Endothelial cell of umbilical vein (primary cell): ENCODE measurements at regions not wholly inside any gene's neighbourhood (a gene's known extent, or its start where the extent isn't known, plus 50 kb on each side); places are given as distances from the start of the nearest gene placed in this dataset.

ENCODE experiments used
- BruUV-seq: library from RNA; stranded (reverse); fragments of 400-500 nt; replicated peaks from 2 replicates; lab custom pipeline; 2021; lab: Mats Ljungman, UMichigan
- CTCF ChIA-PET: fragments of 300-600, 350-600 bp; sonication (Branson Sonifier 250); formaldehyde crosslinking; loops from one replicate; lab custom pipeline; 2021; ENCODE audit warnings: antibody characterized with exemption, inconsistent platforms; lab: Charles Lee
- POLR2A ChIA-PET: fragments of 300-600, 350-600 bp; sonication (Branson Sonifier 250); formaldehyde crosslinking; loops from one replicate; lab custom pipeline; 2021; ENCODE audit warnings: antibody characterized with exemption, inconsistent platforms; lab: Charles Lee
- DNase-seq: peaks from one replicate; pipeline ENCODE4 v3.0.0-alpha.2; 2011; ENCODE audit warnings: low read depth, low spot score
- FAIRE-seq: peaks from 2 replicates; lab custom pipeline; 2011; peaks lifted over from hg19 to GRCh38; lab: Jason Lieb, UNC
- H2AFZ ChIP-seq: 2 replicates; pipeline ENCODE4 v1.6.0; 2012; ENCODE audit warnings: low read depth, low read length, control low read depth, inconsistent platforms
- H3K27ac ChIP-seq: 2 replicates; pipeline ENCODE4 v1.5.1; 2011; ENCODE audit warnings: low read depth, mild to moderate bottlenecking, control low read depth, low read length, moderate library complexity; ENCODE audit not compliant: insufficient read depth
- H3K27me3 ChIP-seq, 2 experiments: 2 replicates each; pipeline versions ENCODE4 v1.6.0 to v1.6.1; 2011; ENCODE audit warnings: low read length in 2 of 2, mixed read lengths in 1 of 2; ENCODE audit not compliant: control insufficient read depth in 2 of 2, insufficient read depth in 2 of 2
- H3K36me3 ChIP-seq, 2 experiments: 2 replicates in 1 of 2; 3 replicates in 1 of 2; pipeline ENCODE4 v1.5.1; 2011; ENCODE audit warnings: low read length in 2 of 2, mild to moderate bottlenecking in 1 of 2, moderate library complexity in 1 of 2; ENCODE audit not compliant: control insufficient read depth in 2 of 2, insufficient read depth in 2 of 2; ENCODE audit errors: extremely low read depth in 1 of 2
- H3K4me1 ChIP-seq: 3 replicates; pipeline ENCODE4 v1.5.1; 2011; ENCODE audit warnings: mild to moderate bottlenecking, low read length; ENCODE audit not compliant: control insufficient read depth, insufficient read depth; ENCODE audit errors: extremely low read depth
- H3K4me2 ChIP-seq: 2 replicates; pipeline ENCODE4 v1.6.1; 2011; ENCODE audit warnings: low read length, control low read depth, mixed read lengths; ENCODE audit not compliant: insufficient read depth
- H3K4me3 ChIP-seq, 3 experiments: fragments of 200-600 bp in 1 of 3; sonication (generic), shearing (Covaris generic) in 1 of 3; replicated peaks in 1 of 3; 2 replicates each; pipeline ENCODE4 v1.5.1; 2011 to 2016; ENCODE audit warnings: control low read depth in 3 of 3, low read length in 3 of 3, mild to moderate bottlenecking in 2 of 3, inconsistent platforms in 1 of 3, low read depth in 1 of 3, moderate library complexity in 1 of 3; ENCODE audit not compliant: insufficient read depth in 1 of 3
- H3K79me2 ChIP-seq: 2 replicates; pipeline ENCODE4 v1.6.0; 2012; ENCODE audit warnings: low read length, inconsistent platforms; ENCODE audit not compliant: control insufficient read depth, insufficient read depth
- H3K9ac ChIP-seq: replicated peaks from 2 replicates; pipeline ENCODE3; 2011; ENCODE audit warnings: low read length, control low read depth; ENCODE audit not compliant: insufficient read depth; ENCODE audit errors: extremely low read depth
- H3K9me1 ChIP-seq: replicated peaks from 3 replicates; pipeline ENCODE4 v1.6.0; 2011; ENCODE audit warnings: mild to moderate bottlenecking, low read length; ENCODE audit not compliant: control insufficient read depth, insufficient read depth; ENCODE audit errors: extremely low read depth
- H3K9me3 ChIP-seq: replicated peaks from 2 replicates; pipeline ENCODE4 v1.5.1; 2012; ENCODE audit warnings: low read length, inconsistent platforms; ENCODE audit not compliant: control insufficient read depth, insufficient read depth
- H4K20me1 ChIP-seq: replicated peaks from 2 replicates; pipeline ENCODE3; 2011; ENCODE audit warnings: mild to moderate bottlenecking, low read length; ENCODE audit not compliant: control insufficient read depth, insufficient read depth; ENCODE audit errors: extremely low read depth
- CTCF ChIP-seq, 2 donors: IDR thresholded peaks; 1 replicate in 1 of 2; 2 replicates in 1 of 2; pipeline ENCODE4 v1.5.1; 2011; ENCODE audit warnings: low read length in 2 of 2, mild to moderate bottlenecking in 2 of 2, moderate library complexity in 2 of 2, control low read depth in 1 of 2, inconsistent platforms in 1 of 2, low read depth in 1 of 2; ENCODE audit not compliant: insufficient read depth in 1 of 2; ENCODE audit errors: extremely low read depth in 1 of 2
- EZH2 ChIP-seq: IDR thresholded peaks from 2 replicates; pipeline ENCODE4 v1.6.1; 2012; ENCODE audit warnings: borderline replicate concordance, low read depth, mild to moderate bottlenecking, moderate library complexity, low read length, inconsistent platforms; ENCODE audit not compliant: severe bottlenecking
- FOS ChIP-seq: IDR thresholded peaks from 2 replicates; pipeline ENCODE4 v1.6.1; 2011; ENCODE audit warnings: mild to moderate bottlenecking, low read length, moderate library complexity, borderline replicate concordance; ENCODE audit not compliant: insufficient read depth
- GATA2 ChIP-seq: IDR thresholded peaks from 2 replicates; pipeline ENCODE4 v1.7.0; 2011; ENCODE audit warnings: low read depth, mild to moderate bottlenecking, moderate library complexity, mixed read lengths, low read length; ENCODE audit not compliant: insufficient read length, insufficient read depth
- JUN ChIP-seq: IDR thresholded peaks from 2 replicates; pipeline ENCODE4 v1.6.1; 2011; ENCODE audit warnings: borderline replicate concordance, low read depth; ENCODE audit not compliant: insufficient read length, insufficient read depth
- MYC ChIP-seq: IDR thresholded peaks from one replicate; pipeline ENCODE4 v1.6.1; 2011; ENCODE audit warnings: mild to moderate bottlenecking, low read depth, low read length
- POLR2A ChIP-seq: IDR thresholded peaks from 2 replicates; pipeline ENCODE4 v1.6.1; 2012; ENCODE audit warnings: low read depth, mild to moderate bottlenecking, control low read depth, low read length
- POLR2AphosphoS5 ChIP-seq: IDR thresholded peaks from 2 replicates; pipeline ENCODE4 v1.6.1; 2012; ENCODE audit warnings: low read depth, mild to moderate bottlenecking, control low read depth, low read length, moderate library complexity; ENCODE audit not compliant: insufficient read depth
- dilution Hi-C: fragments of 300-500 bp; cut with MboI; formaldehyde crosslinking; loops from one replicate; pipeline ENCODE4 v1.15.0; 2019; ENCODE audit warnings: low sequenced_read_pairs; ENCODE audit not compliant: extremely low pct_ligation_motif_present
- intact Hi-C: fragments of 100-400 bp; cut with micrococcal nuclease; formaldehyde crosslinking; loops from one replicate; pipeline ENCODE4 v1.10.0; 2022
- TF ChIP-seq, protein P1 (sequence below): IDR thresholded peaks from 2 replicates; pipeline ENCODE4 v1.6.1; 2011; ENCODE audit not compliant: insufficient read depth, insufficient read length

GRCh38 chr2:221286406-221286805 lies 285.7 kb downstream of the EPHA4 start:
- Histone ChIP-seq H3K27me3 (no peaks in the 10 kb centered on the region), H3K9me1 (no peaks in the 10 kb centered on the region), H3K27ac (no peak overlapping the region), H3K9ac (no peak overlapping the region), H3K4me1 (no peaks in the 10 kb centered on the region), H3K36me3 (no peaks in the 10 kb centered on the region), H3K4me2 (no peak overlapping the region), H3K9me3 (no peaks in the 10 kb centered on the region), H4K20me1 (no peaks in the 10 kb centered on the region), H2AFZ (no peak overlapping the region), H3K79me2 (no peaks in the 10 kb centered on the region), H3K4me3 (no peak overlapping the region)
- BruUV-seq: no TSS peak
- ChIA-PET POLR2A (no interaction called here), CTCF (no interaction called here)
- dilution Hi-C loops: no loop called here
- DNase-seq (no peak), FAIRE-seq (no peak)
- TF ChIP-seq EZH2 (no peak), GATA2 (no peak), POLR2AphosphoS5 (no peak), JUN (no peak), FOS (no peak), POLR2A (no peak), CTCF (IDR thresholded peaks at IDR 0.05; ENCODE audit: extremely low read depth in 1 of 2, insufficient read depth in 1 of 2, low read depth in 1 of 2, low read length in 2 of 2) (no peak), MYC (no peak)
- TF ChIP-seq, protein P1, sequence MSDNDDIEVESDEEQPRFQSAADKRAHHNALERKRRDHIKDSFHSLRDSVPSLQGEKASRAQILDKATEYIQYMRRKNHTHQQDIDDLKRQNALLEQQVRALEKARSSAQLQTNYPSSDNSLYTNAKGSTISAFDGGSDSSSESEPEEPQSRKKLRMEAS: no peak
- intact Hi-C loops: loop anchor here (10.0 kb wide), 1 partner anchor 602 kb away; no protein-coding TSS in a partner anchor
